HepG2 (cell line): ENCODE measurements at regions not wholly inside any gene's neighbourhood (a gene's known extent, or its start where the extent isn't known, plus 50 kb on each side); places are given as distances from the start of the nearest gene placed in this dataset.

Experiments used
- ATF6 ChIP-seq: sonication (generic); formaldehyde crosslinking; conservative IDR thresholded peaks from 2 replicates; pipeline ENCODE4 v1.4.0; 2020; ENCODE audit warnings: missing genetic modification reagents
- CTCF ChIP-seq: sonication (generic); formaldehyde crosslinking; IDR thresholded peaks from 2 replicates; pipeline ENCODE4 v1.5.0; 2020; ENCODE audit warnings: mild to moderate bottlenecking, missing genetic modification reagents, moderate library complexity
- EZH2 ChIP-seq: conservative IDR thresholded peaks from 2 replicates; pipeline ENCODE4 v1.6.1; 2012; ENCODE audit warnings: mild to moderate bottlenecking, low read depth, low read length, moderate library complexity
- IKZF1 ChIP-seq: fragments of 450-650 bp; IDR thresholded peaks from 2 replicates; pipeline ENCODE4 v1.7.1; 2016
- JUND ChIP-seq: sonication (generic); formaldehyde crosslinking; IDR thresholded peaks from 2 replicates; pipeline ENCODE4 v1.8.0; 2022; ENCODE audit warnings: mild to moderate bottlenecking, missing genetic modification reagents
- MAX ChIP-seq: IDR thresholded peaks from 2 replicates; pipeline ENCODE4 v1.6.1; 2012; ENCODE audit warnings: inconsistent platforms
- SMAD3 ChIP-seq: sonication (generic); formaldehyde crosslinking; IDR thresholded peaks from 2 replicates; pipeline ENCODE4 v1.4.0; 2020; ENCODE audit warnings: missing genetic modification reagents
- ZBTB39 ChIP-seq: sonication (generic); formaldehyde crosslinking; IDR thresholded peaks from 2 replicates; pipeline ENCODE4 v1.5.0; 2020; ENCODE audit warnings: missing genetic modification reagents
- ZBTB7A ChIP-seq: sonication (generic); formaldehyde crosslinking; IDR thresholded peaks from 2 replicates; pipeline ENCODE4 v1.8.0; 2022; ENCODE audit warnings: mild to moderate bottlenecking, missing genetic modification reagents
- ZGPAT ChIP-seq: IDR thresholded peaks from 2 replicates; pipeline ENCODE4 v1.6.1; 2016; ENCODE audit warnings: mild to moderate bottlenecking
- ZNF274 ChIP-seq: sonication (generic); formaldehyde crosslinking; IDR thresholded peaks from 2 replicates; pipeline ENCODE4 v1.5.1; 2020; ENCODE audit warnings: mild to moderate bottlenecking, missing genetic modification reagents
- ZNF383 ChIP-seq: sonication (generic); formaldehyde crosslinking; IDR thresholded peaks from 2 replicates; pipeline ENCODE4 v1.4.0; 2020; ENCODE audit warnings: missing genetic modification reagents, mild to moderate bottlenecking, borderline replicate concordance
- ZNF441 ChIP-seq: sonication (generic); formaldehyde crosslinking; IDR thresholded peaks from 2 replicates; pipeline ENCODE4 v1.7.0; 2021; ENCODE audit warnings: missing genetic modification reagents, borderline replicate concordance
- ZNF558 ChIP-seq: sonication (generic); formaldehyde crosslinking; IDR thresholded peaks from 2 replicates; pipeline ENCODE4 v1.9.0; 2022; ENCODE audit warnings: mild to moderate bottlenecking, missing genetic modification reagents, borderline replicate concordance

GRCh38 chr3:55296030-55296429, 191.1 kb downstream of the WNT5A start:
- no peak for TF ChIP-seq CTCF (CRISPR knock-in tag)
- TF ChIP-seq SMAD3 (CRISPR knock-in tag), result no peak
- TF ChIP-seq EZH2, result no peak
- no peak for TF ChIP-seq ZBTB7A
- no peak for TF ChIP-seq MAX
- TF ChIP-seq ZNF274 (CRISPR knock-in tag), result no peak
- no peak for TF ChIP-seq ZNF383 (CRISPR knock-in tag)
- no peak for TF ChIP-seq ATF6 (CRISPR knock-in tag)
- TF ChIP-seq ZNF441 (CRISPR knock-in tag), result no peak
- TF ChIP-seq JUND, result no peak
- no peak for TF ChIP-seq IKZF1
- TF ChIP-seq ZBTB39 (CRISPR knock-in tag), result no peak
- TF ChIP-seq ZGPAT (CRISPR knock-in tag), result no peak
- no peak for TF ChIP-seq ZNF558
